ENCODE measurements at regions not wholly inside any gene's neighbourhood (a gene's known extent, or its start where the extent isn't known, plus 50 kb on each side); places are given as distances from the start of the nearest gene placed in this dataset.

DNA sequence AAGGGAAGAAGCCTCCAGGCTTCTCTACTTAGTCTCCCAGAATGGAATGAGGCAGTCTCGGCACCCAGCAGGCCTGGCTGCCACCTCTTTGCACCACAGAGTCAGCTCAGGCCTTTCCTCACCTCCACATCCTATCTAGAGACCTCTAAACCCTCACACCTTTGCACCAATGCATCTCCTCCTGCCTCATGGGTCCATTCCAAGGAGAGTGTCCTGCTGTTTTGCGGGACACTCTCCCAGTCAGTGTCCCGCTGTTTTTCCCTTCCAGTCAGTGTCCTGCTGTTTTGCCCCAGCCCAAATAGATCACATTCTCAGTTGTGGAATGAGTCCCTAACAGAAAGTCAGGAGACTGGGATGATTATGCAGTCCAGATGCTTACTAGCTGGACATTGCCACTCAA lies 185.6 kb upstream of the CAMK1G start:
- TF ChIP-seq POLR2A (IDR thresholded peaks at IDR 0.05; ENCODE audit: low read depth, low read length), result no peak
- TF ChIP-seq POLR2AphosphoS5 (IDR thresholded peaks at IDR 0.05; ENCODE audit: low read depth, low read length), result no peak

Measured in GM12892 (cell line).